Stimulated activated CD4-positive, alpha-beta T cell treated with anti-CD3 and anti-CD28 coated beads, Interleukin-2, amount 100 ng/mL, for 48 hours (primary cell): ENCODE measurements at regions not wholly inside any gene's neighbourhood (a gene's known extent, or its start where the extent isn't known, plus 50 kb on each side); places are given as distances from the start of the nearest gene placed in this dataset.
A peak's percentile ranks its signal among the peaks of the same experiment; 100 is the strongest.

ENCODE experiments used
- DNase-seq, 2 donors: peaks; one replicate each; pipeline ENCODE4 v3.0.0-alpha.2; 2020

DNA sequence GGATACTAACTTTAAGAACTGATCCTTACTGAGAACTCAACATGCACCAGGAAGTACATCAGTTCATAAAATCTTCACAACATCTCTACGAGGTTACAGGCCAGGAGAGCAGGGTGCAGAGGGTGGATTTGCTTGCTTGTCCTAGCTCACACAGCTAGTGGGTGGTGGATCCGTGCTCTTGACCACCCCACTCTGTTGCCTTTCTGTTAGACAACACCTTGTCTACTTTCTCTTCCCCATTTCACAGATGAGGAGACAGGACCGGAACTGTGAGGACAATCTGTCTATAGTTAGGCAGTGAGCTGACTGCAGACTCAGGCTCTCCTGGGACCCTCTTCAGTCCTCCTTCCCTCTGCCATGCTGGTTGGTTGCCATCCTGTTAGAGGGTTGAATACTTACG lies 221.7 kb upstream of the TLE3 start:
- no peak for DNase-seq

DNA sequence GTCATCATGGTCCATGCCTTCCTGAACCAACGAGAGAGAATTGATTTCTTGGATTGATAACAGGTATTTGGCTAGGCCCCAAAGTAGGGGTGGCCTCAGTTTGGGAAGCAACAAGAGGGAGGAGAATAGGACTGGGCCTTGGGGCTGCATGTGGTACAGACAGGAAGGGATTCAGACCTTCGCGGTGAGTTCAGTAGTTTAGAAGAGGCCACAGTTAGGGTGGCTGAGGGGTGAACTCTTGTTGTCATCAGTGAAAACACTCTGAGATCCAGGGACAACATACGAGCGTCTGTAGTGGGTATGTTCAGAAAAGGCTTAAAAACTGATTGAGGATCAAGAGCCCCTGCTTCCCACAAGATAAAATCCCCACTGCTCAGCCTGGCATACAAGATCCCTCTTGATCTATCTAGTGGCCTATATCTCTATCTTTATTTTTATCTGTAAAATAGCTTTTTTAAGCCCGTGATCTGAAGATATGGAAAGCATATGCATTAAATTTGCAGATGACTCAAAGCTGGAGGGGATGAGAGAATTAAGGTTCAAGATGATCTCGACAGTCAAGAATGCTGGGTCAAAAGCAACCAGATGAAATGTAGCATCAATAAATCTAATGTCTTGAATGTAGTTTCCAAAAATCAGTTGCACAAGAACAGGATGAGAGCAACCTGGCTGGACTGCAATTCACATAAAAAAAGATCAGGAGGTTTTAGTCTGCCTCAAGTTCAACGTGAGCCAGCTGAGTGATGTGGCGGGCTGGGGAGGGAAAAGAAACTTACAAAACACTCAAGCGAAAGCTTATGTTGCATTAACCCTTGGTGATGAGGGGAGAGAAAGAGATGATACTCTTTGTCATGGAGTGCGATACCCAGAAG lies 221.1 kb upstream of the TLE3 start:
- no peak for DNase-seq

DNA sequence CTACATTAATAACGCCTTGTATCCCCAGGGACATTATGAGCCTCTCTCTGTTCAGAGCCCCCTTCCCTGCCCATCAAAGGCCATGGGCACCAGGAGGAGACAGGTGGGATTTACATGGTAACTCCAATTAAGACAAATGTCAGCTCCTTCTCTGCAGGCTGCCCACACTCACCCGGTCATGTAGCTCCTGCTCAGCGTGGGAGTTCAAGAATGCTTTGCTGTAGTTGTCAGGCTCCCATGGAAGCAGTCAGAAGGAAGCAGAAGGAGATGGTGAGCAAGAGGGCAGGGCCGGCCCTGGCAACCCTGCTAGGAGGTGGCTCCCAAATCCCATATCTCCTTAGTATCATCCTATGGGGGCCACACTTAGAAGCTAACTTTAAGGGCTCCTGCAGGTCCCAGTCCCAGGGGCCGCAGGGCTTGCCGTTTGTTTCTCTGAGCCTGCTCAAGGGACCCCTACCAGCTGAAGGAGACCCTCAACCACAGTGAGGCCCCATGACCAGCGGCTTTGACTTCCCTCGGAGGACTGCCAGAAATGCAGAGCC lies 218.4 kb upstream of the TLE3 start:
- DNase-seq: no peak

DNA sequence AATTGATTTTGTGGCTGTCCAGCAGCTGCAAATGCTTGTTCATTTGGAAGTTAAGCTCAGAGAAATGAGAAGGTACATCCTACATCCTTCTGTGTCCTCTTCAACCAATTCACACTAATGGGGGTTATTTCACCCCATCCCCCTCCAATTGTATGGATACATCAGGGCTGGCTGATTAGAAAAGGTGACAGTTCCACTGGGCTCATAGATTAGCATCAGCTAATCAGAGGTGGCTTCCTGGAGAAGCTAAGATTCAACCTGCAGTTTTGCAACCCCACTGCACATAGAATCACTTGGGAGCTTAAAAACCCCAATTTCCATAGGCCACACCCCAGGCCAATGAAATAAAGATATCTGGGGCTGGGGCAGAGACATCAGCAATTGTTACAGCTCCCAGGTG lies 217.7 kb upstream of the TLE3 start:
- DNase-seq: no peak

DNA sequence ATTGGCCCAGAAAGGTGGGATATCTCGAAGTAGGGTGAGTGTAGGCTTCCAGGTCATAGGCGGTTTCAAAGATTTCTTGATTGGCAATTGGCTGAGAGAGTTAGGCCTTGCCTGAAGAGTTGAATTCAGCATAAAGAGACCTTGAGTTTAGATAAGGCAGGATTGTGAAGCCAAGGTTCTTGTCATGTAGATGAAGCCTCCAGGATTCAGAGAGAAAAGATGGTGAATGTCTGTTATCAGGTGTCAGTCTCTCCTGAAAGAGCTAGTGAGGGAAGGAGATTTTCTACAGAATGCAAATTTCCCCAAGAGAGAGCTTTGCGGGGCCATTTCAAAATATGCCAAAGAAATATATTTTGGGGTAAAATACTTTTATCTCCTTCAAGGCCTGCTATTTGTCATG lies 217.0 kb upstream of the TLE3 start:
- DNase-seq: no peak

DNA sequence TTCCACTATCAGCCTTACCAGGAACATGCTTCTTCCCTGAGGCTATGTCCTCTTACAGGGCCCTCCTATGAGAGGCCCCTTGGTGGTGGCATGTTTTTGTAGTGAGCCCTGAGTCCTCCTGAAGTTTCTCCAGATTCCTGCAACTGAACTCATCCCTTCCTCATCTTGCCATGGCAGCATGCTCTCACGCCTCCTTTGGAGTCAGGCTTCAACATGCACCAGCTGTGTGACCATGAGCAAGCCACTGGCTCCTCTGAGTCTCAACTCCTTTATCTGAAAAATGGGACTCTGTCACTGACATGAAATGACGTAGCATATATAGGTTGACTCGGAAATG lies 216.3 kb upstream of the TLE3 start:
- DNase-seq: no peak

DNA sequence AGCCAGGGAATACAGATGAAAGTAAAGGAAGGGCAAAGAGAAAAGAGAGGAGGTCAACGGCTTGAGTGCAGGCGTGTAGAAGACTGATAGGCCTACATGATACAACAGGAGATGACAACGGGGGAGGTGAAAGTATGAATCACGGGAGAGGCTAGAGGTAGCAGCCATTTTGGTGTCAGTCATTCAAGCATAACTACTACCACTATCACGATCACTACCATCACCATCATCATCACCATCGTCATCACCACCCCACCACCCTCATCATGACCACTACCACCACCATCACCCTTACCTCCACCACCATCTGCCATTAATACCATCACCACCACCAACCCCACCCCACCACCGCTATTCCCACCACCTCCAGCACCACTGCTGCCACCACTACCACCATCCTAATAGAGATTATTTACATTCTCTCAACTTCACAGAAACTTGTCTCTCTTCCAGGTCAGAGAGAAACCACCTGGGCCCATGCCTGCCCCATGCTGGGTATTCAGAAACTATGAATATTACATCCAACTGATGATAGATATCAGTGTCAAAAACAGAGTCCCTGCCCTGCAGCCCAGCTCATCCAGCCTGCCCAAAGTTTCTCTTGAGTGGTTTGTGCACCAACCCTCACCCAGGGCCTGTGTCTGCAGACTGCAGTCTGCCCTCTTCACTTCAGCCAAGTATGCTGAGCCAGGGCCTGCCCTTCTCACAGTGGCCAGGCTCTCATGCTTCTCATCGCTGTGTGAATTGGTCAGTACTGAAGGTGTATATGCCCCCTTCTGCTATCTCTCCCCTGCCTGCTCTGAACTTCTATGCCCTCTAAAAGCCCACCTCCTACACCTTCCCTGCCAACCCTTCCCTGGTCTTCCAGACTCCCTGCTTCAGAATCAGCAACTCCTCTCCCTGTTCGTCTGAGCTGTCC lies 215.6 kb upstream of the TLE3 start:
- DNase-seq: no peak

DNA sequence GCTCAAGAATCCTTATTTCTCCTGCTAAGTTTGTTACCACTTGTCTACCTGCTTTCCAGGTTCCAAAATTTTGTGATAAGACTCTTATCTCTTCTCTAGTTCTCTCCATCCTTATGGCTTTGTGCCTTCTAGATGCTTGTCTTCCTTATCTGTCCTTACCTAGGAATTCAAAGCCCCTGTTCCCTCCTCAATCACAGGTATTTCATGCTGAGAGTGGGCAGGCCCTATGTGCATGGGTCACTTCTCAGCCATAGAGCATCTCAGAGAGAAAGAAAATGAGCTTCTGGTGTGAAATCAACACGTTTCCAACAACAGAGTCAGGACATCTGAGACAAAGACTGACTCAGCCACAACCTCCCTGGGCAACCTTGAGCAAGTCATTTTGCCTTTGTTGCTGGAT lies 214.1 kb upstream of the TLE3 start:
- no peak for DNase-seq

DNA sequence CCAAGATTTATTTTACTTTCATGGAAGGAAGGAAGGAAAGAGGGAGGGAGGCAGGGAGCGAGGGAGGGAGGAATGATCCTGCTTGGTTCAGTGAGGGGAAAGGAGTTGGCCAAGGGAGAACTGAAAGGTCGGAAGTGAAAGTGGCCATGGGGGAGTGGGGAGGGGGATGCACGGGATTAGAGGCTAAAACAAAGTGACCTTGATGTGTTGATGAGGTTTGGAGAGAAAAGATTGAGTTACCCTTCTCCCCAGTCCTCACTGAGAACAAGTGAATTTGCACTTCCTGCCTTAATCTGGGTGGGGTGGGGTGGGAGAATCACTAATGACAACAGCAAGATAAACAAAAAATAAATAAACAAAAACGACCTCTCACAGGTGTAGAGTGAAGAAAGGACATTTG lies 212.0 kb upstream of the TLE3 start:
- no peak for DNase-seq

DNA sequence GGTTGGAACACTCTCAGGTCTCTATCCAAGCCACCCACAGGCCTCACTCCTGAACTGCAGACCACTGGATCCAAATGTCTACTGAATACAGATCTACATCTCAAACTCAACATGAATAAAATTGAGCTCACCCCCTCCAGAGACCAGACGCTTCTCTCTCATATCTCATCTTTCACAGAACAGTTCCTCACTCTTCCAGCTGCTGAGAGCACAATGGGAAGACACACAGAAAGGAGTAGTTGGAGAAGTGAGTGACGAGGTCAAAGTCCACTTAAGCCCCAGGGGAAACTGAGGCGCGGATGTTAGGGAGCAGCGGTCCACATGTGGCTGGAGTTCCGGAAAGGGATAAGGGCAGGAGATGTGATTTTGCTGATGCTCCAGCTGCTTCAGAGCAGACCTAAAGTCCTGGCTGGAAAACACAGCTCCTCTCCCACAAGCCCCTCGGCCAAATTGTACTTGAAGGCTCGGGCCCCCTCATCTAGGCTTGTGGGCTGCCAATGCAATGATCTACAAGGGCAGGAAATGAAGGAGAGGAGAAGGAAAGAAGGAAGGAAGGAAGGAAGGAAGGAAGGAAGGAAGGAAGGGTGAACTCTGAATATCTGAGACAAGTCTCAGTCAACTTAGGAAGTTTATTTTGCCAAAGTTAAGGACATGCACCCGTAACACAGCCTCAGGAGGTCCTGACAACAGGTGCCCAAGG lies 211.2 kb upstream of the TLE3 start:
- no peak for DNase-seq

DNA sequence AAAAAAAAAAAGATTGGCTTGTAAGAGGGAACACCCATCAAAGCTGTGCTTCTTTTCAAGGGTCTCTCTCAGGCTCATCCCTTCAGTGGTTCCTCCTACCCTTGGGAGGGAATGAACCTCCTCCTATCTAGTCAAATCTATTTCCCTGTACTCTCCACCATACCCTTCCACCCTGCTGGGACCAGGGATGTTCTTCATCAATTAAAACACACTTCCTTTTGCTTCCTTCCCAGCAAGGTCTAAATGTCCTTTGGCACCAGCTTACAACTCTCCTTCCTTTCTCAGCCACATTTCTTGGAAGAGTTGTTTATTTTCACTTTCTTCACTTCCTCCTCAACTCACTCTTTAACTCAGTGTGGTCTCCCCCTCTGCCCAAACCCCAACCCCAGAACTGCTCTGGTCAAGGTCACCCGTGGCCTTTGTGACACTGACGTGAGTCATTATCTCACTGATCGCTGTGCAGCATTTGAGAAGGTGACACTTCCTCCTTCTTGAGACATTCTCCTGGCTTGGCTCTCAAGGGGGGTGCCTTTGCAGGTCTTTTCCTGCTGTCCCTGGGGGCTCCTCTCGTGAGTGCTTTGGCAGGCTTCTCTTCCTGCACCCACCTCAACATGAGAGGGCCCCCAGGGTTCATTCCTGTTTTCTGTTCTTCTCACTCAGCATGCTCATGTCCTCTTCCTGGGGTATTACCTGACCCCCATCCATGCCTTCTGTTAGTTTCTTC lies 210.5 kb upstream of the TLE3 start:
- DNase-seq: no peak

DNA sequence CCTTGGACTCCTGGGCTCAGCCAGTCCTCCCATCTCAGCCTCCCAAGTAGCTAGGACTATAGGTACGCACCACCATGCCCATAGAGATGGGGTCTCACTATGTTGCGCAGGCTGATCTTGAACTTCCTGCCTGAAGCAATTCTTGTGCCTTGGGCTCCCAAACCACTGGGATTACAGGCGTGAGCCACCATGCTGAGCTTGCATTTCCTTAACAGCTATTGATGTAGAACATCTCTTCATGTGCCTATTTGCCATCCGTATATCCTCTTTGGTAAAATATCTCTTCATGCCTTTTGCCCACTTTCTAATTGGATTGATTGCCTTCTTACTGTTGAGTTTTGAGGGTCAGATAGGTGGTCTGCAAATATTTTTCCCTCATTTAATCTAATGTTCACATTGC lies 208.9 kb upstream of the TLE3 start:
- no peak for DNase-seq

DNA sequence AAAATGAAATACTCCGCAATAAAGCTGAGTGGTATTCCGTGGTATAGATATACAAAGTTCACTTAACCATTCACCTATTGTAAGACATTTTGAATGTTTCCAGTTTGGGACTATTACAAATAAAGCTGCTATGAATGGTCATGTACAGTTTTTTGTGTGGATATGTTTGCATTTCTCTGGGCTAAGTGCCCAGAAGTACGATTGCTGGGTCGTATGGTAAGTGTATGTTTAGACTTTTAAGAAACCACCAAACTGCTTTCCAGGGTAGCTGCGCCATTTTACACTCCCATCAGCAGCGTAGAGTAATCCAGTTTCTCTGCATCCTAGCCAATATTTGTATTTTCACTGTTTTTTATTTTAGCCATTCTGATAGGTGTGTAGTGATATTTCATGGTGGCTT lies 208.4 kb upstream of the TLE3 start:
- no peak for DNase-seq

DNA sequence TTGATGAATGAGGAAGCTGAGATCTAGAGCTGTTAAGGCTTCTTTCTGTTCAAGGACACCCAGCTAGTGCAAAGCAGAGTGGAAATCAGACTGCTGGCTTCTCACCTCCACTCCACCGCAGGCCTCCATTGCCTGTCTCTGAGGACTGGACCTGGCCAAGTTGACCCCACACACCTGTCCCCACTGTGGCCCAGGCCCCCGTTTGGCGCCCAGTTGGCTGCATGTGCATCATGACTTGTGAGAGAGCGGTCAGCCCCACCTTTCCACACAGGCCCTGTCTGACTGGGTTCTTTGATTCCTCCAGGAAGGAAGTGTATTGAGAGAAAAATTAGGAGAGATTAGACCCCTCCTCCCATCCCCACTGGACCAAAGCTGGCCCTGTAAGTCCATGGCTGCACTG lies 206.3 kb upstream of the TLE3 start:
- DNase-seq: no peak

DNA sequence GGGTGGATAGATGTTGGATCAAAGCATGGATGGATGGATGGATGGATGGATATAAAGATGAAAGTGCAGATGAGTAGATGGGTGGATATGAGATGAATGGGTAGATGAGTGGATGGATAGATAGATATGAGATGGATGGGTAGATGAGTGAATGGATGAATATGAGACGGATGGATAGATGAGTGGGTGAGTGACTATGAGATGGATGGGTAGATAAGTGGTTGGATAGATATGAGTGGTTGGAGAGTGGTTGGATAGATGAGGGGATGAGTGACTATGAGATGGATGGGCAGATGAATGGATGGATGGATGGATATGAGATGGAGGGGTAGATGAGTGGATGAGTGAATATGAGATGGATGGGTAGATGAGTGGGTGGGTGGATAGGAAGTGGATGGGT lies 204.6 kb upstream of the TLE3 start:
- DNase-seq: no peak

DNA sequence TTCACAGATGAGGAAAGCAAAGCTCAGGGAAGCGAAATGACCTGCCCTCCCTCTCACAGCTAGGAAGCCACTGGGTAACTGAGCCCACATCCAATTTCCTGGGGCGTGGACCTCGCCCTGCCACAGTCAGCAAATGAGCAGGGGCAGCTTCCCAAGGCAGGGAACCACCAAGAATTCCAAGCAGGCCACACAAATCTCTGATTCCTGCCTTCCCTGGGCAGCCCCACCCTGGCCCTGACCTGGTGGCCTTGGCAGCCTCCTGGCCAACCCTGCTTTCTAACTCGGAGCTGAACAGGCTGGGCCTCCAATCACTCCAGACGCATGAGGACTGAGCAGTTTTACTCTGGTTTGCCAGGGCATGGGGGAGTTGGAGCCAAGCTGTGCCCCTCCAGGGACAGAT lies 203.7 kb upstream of the TLE3 start:
- DNase-seq: no peak

DNA sequence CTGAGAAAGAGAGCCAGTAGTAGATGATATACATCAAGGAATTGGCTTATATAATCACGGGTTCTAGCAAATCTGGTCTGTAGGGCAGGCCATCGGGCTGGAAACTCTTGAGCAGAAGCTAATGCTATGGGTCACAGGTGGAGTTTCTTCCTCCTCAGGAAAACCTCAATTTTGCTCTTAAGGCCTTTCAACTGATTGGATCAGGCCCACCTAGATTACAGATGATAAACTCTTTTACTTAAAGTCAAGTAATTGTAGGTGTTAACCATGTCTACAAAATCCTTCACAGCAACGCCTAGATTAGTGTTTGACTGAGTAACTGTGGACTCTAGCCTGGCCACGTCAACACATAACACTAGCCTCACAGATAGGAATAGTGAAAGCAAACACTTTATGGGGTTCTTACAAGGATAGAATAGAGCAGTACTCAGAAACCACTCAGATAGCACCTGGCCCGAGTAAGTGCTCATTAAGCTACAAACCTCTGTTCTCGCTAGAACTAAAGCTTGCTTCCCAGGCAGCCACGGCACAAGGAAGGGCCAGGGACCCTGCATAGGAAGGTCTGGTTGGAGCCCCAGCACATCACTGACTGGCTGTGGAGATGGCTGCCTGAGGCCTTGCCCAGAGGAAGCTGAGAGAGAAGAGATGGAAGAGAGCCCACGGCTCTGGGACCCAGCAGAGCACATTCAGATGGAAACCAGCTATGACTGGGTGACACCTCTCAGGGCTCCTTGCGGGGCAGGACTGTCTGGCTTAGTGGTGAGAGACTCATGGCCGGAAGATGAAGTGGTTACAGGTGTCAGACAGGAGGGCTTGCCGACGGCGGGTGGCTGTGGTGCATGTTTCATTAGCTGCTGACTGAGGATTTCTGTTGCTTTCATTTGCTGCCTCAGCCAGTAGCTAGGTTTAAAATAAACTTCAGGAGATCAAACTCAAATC lies 202.5 kb upstream of the TLE3 start:
- peak; percentile 37 to 64 for DNase-seq

DNA sequence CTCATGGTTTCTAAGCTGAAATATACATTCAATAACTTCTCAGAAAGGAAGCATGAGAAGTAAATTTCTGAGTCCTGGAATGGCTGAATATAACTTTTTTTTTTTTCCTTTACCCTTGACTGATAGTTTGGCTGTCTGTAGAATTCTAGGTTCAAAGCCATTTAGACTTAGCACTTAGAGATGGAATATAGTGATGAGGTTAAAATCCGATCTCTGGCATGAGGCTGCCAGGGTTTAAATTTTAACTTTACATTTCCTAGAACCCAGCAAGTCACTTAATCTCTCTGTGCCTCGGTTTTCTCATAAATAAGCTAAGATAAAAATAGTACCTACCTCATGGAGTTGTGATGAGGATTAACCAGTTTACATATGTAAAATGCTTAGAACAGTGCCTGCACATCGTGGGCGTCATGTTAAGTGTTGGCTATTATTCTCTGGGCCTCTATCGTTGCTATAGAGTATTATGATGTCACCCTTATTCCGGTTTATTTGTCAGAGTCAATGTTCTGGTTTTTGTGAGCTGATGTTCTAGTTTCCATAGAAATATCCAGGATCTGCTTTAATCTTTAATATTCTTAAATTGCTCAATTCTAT lies 199.8 kb upstream of the TLE3 start:
- no peak for DNase-seq

DNA sequence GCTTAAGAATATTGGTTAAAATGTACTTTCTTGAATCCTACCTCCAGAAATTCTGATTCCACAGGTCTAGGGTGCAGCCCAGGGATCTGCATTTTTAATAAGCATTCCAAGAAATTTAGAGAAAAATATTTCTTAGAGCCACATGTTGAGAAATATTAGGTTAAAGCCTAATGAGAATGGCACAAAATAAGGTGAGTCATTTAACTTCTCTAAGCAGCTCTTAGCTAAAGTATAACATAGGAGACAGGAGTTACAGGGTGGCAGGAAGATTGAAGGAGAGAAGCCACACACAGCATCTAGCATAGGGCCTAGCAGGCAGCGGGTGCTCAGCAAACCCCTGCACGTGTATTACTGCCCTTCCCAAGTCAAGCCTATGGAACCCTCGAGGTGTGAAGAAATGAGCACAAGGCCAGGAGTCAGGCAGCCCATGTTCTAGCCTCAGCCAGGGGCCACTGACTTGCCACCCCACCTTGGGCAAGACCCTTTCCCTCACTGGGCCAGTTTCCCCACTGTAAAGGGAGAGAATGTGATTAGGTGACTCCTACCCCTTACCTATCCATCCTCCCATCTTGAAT lies 197.1 kb upstream of the TLE3 start:
- no peak for DNase-seq

DNA sequence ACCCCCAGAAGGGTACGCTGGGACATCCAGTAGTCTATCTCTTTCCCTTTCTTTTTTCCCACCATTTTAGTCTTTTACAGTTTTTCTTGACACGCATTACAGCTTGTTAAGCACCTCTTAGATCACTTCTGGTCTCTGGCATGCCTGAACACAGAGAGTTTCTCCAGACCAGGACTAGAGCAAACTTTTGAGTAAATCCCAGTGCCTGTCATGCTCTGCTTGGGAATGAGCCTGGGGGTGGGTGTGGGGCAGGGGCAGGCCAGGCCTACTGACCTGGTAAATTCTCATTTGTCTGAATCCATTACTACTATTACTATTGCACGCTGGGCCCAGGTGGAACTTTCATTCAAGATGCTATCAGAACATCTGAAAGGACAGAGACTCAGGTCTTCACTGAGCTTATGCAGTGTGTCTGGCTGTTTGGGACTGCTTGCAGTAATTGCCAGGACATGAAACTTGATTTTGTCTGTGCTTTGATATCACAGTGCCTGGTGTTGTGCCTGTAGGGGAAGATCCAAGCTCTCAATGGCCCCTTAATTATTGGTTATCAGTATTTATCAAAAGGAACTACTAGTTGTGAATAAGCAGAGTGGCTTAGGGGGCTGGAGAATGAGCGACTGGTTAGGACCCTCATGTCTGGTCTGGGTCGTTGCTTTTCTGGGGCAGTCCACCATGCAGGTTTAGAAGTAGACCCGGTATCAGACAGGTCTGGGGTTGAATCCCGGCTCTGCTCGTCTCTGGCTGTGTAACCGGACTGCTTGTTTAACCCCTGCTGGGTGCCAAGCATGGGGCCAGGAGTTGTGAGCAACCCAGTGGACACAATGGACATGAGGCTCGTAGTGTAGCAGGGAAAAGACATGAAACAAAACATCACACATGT lies 196.1 kb upstream of the TLE3 start:
- no peak for DNase-seq
